SU-DHL-6 (cell line): ENCODE measurements at regions not wholly inside any gene's neighbourhood (a gene's known extent, or its start where the extent isn't known, plus 50 kb on each side); places are given as distances from the start of the nearest gene placed in this dataset.

ENCODE experiments used
- CTCF ChIP-seq: fragments of 200-600 bp; sonication (generic); IDR thresholded peaks from one replicate; pipeline ENCODE4 v1.5.1; 2017; ENCODE audit warnings: antibody characterized with exemption, mild to moderate bottlenecking, low read length, moderate library complexity; ENCODE audit not compliant: insufficient read depth, poor library complexity, severe bottlenecking
- EZH2phosphoT487 ChIP-seq: fragments of 200-600 bp; sonication (generic), shearing (Covaris generic); conservative IDR thresholded peaks from 2 replicates; pipeline ENCODE4 v1.6.1; 2018; ENCODE audit warnings: mild to moderate bottlenecking, antibody characterized with exemption, low read length, moderate library complexity, mixed read lengths

DNA sequence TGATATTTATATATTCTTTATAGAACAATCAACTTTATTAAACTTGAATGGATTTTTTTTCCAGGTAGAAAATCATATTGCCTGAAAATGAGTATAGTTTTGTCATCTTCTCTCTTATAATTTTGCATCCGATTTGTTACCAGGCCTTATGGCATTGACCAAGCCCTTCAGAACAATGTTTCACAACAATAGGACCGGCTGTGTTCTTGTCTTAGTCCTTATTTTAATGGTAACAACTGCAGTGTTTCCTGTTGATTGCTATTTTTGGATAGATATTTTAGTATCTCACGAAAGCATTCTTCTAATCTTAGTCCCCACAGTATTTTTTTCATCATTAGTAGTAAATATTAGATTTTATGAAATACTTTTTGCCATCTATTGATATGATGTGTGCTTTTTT lies 88.1 kb upstream of the ANKRD34C start:
- TF ChIP-seq CTCF (no peak), EZH2phosphoT487 (no peak)
